GM18868 (cell line): ENCODE measurements at regions not wholly inside any gene's neighbourhood (a gene's known extent, or its start where the extent isn't known, plus 50 kb on each side); places are given as distances from the start of the nearest gene placed in this dataset.
"Not testable (repeated sequence)": the region's sequence is repeated elsewhere in the genome, so short reads cannot be mapped to it uniquely, and the experiment has no call there.

Experiments
- ATAC-seq: cut with Tn5 transposase; IDR thresholded peaks from one replicate; pipeline ENCODE4 v1.9.1; 2021; ENCODE audit warnings: mild to moderate bottlenecking, moderate library complexity; ENCODE audit not compliant: unreplicated experiment

GRCh38 chr6:4281341-4282293 lies 146.2 kb upstream of the ECI2 start:
- peak; percentile 95 for ATAC-seq

GRCh38 chr6:4280707-4281106 lies 145.3 kb upstream of the ECI2 start:
- no peak for ATAC-seq

GRCh38 chr6:4280031-4280430 lies 144.7 kb upstream of the ECI2 start:
- no peak for ATAC-seq

- ATAC-seq: no peak
Measured at GRCh38 chr6:4274382-4275082, 139.2 kb upstream of the ECI2 start.

- ATAC-seq: no peak
Measured at GRCh38 chr6:4272996-4273395, 137.6 kb upstream of the ECI2 start.

GRCh38 chr6:4271761-4272470 lies 136.5 kb upstream of the ECI2 start:
- no peak for ATAC-seq

GRCh38 chr6:4270776-4271175 lies 135.4 kb upstream of the ECI2 start:
- no peak for ATAC-seq

- ATAC-seq: no peak
Measured at GRCh38 chr6:4270001-4270400, 134.6 kb upstream of the ECI2 start.

GRCh38 chr6:4268171-4268570 lies 132.8 kb upstream of the ECI2 start:
- ATAC-seq: no peak

GRCh38 chr6:4265740-4266139 lies 130.4 kb upstream of the ECI2 start:
- no peak for ATAC-seq

GRCh38 chr6:4264601-4265000 lies 129.2 kb upstream of the ECI2 start:
- no peak for ATAC-seq

- no peak for ATAC-seq
Measured at GRCh38 chr6:4264081-4264480, 128.7 kb upstream of the ECI2 start.

- no peak for ATAC-seq
Measured at GRCh38 chr6:4262526-4262925, 127.2 kb upstream of the ECI2 start.

GRCh38 chr6:4259391-4259790 lies 124.0 kb upstream of the ECI2 start:
- no peak for ATAC-seq

- no peak for ATAC-seq
Measured at GRCh38 chr6:4258733-4259132, 123.4 kb upstream of the ECI2 start.

- ATAC-seq: no peak
Measured at GRCh38 chr6:4256969-4257368, 121.6 kb upstream of the ECI2 start.

- no peak for ATAC-seq
Measured at GRCh38 chr6:4253604-4254231, 118.3 kb upstream of the ECI2 start.

GRCh38 chr6:4252445-4252844 lies 117.1 kb upstream of the ECI2 start:
- not testable (repeated sequence) for ATAC-seq

- ATAC-seq: no peak
Measured at GRCh38 chr6:4250645-4251044, 115.3 kb upstream of the ECI2 start.

GRCh38 chr6:4243832-4244231 lies 108.5 kb upstream of the ECI2 start:
- ATAC-seq: not testable (repeated sequence)

GRCh38 chr6:4243237-4243636 lies 107.9 kb upstream of the ECI2 start:
- no peak for ATAC-seq
